ENCODE measurements at regions not wholly inside any gene's neighbourhood (a gene's known extent, or its start where the extent isn't known, plus 50 kb on each side); places are given as distances from the start of the nearest gene placed in this dataset.

DNA sequence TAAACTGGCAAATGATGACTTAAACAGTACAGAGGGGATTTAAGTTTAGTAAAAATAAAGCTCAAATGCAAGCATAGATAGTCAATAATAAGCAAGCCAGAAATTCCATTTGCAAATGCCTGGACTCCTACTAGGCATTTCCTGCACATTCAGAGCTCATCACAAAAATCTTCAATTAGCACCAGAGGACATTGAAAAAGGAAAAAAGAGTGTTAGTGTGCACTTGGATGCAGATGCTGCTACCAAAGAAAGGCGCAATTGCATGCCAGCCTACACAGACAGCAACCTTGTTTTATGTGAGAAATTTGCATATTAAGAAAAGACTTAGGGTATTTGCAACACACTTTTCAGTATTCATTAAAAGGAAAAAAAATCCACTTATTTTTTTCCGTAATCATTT, 282.1 kb downstream of the GRIA2 start:
- TF ChIP-seq, protein P1, sequence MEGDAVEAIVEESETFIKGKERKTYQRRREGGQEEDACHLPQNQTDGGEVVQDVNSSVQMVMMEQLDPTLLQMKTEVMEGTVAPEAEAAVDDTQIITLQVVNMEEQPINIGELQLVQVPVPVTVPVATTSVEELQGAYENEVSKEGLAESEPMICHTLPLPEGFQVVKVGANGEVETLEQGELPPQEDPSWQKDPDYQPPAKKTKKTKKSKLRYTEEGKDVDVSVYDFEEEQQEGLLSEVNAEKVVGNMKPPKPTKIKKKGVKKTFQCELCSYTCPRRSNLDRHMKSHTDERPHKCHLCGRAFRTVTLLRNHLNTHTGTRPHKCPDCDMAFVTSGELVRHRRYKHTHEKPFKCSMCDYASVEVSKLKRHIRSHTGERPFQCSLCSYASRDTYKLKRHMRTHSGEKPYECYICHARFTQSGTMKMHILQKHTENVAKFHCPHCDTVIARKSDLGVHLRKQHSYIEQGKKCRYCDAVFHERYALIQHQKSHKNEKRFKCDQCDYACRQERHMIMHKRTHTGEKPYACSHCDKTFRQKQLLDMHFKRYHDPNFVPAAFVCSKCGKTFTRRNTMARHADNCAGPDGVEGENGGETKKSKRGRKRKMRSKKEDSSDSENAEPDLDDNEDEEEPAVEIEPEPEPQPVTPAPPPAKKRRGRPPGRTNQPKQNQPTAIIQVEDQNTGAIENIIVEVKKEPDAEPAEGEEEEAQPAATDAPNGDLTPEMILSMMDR (IDR thresholded peaks at IDR 0.05), result no peak
- no peak for TF ChIP-seq POLR2A (IDR thresholded peaks at IDR 0.05)

Measured in testis (tissue), 2 donors.